IMR-90 (cell line): ENCODE measurements at regions not wholly inside any gene's neighbourhood (a gene's known extent, or its start where the extent isn't known, plus 50 kb on each side); places are given as distances from the start of the nearest gene placed in this dataset.

Source experiments
- ATAC-seq: fragments of 200-7000 bp; cut with Tn5 transposase; 2 replicates; pipeline ENCODE4 v1.9.1; 2020; ENCODE audit warnings: low read depth, mild to moderate bottlenecking, moderate library complexity
- BruUV-seq: library from RNA; stranded (reverse); fragments of 400-500 nt; replicated peaks from 2 replicates; lab custom pipeline; 2021; lab: Mats Ljungman, UMichigan
- CTCF ChIA-PET: fragments of 300-600 bp; formaldehyde crosslinking; extraction: SDS; loops from one replicate; lab custom pipeline; 2021; ENCODE audit warnings: antibody characterized with exemption; lab: Yijun Ruan, JAX
- POLR2A ChIA-PET: fragments of 300-600 bp; sonication (Branson Sonifier 250); formaldehyde crosslinking; loops from one replicate; lab custom pipeline; 2022; ENCODE audit warnings: antibody characterized with exemption; ENCODE audit not compliant: unreplicated experiment; lab: Charles Lee
- DNase-seq: peaks from one replicate; pipeline ENCODE4 v3.0.0; 2013
- H2AFZ ChIP-seq: replicated peaks from 2 replicates; pipeline ENCODE3; 2013; ENCODE audit warnings: low read length, mild to moderate bottlenecking; ENCODE audit not compliant: poor library complexity
- H2AK5ac ChIP-seq: 2 replicates; pipeline ENCODE4 v1.6.1; 2013; ENCODE audit warnings: low read depth, low read length, inconsistent platforms
- H2AK9ac ChIP-seq: replicated peaks from 2 replicates; pipeline ENCODE3; 2013; ENCODE audit warnings: mild to moderate bottlenecking, low read depth, low read length, moderate library complexity; ENCODE audit not compliant: poor library complexity
- H2BK120ac ChIP-seq: 2 replicates; pipeline ENCODE4 v1.6.1; 2013; ENCODE audit warnings: low read depth, low read length, inconsistent platforms
- H2BK15ac ChIP-seq: 3 replicates; pipeline ENCODE4 v1.6.1; 2013; ENCODE audit warnings: low read depth, low read length, inconsistent platforms
- H2BK20ac ChIP-seq: 2 replicates; pipeline ENCODE4 v1.6.1; 2013; ENCODE audit warnings: low read depth, mild to moderate bottlenecking, inconsistent platforms, low read length, moderate library complexity
- H2BK5ac ChIP-seq: 2 replicates; pipeline ENCODE4 v1.6.1; 2013; ENCODE audit warnings: mild to moderate bottlenecking, low read depth, low read length, inconsistent platforms; ENCODE audit not compliant: poor library complexity, severe bottlenecking
- H3K14ac ChIP-seq: replicated peaks from 2 replicates; pipeline ENCODE4 v1.6.1; 2013; ENCODE audit warnings: low read depth, low read length, inconsistent platforms
- H3K18ac ChIP-seq: 2 replicates; pipeline ENCODE4 v1.6.1; 2013; ENCODE audit warnings: low read depth, low read length, control low read depth
- H3K23ac ChIP-seq: 2 replicates; pipeline ENCODE4 v1.6.1; 2013; ENCODE audit warnings: low read depth, low read length, inconsistent platforms
- H3K27ac ChIP-seq: 2 replicates; pipeline ENCODE4 v1.5.1; 2013; ENCODE audit warnings: mild to moderate bottlenecking, control low read depth, low read length; ENCODE audit not compliant: insufficient read depth
- H3K27me3 ChIP-seq: 2 replicates; pipeline ENCODE4 v1.6.1; 2013; ENCODE audit warnings: low read length; ENCODE audit not compliant: control insufficient read depth, insufficient read depth
- H3K36me3 ChIP-seq: 2 replicates; pipeline ENCODE4 v1.6.1; 2013; ENCODE audit warnings: low read length, mixed read lengths; ENCODE audit not compliant: control insufficient read depth, insufficient read depth
- H3K4ac ChIP-seq: 2 replicates; pipeline ENCODE4 v1.6.1; 2013; ENCODE audit warnings: low read depth, low read length, inconsistent platforms
- H3K4me1 ChIP-seq: 2 replicates; pipeline ENCODE4 v1.6.1; 2013; ENCODE audit warnings: low read length, mixed read lengths; ENCODE audit not compliant: control insufficient read depth, insufficient read depth
- H3K4me2 ChIP-seq: 2 replicates; pipeline ENCODE4 v1.6.1; 2013; ENCODE audit warnings: low read depth, mild to moderate bottlenecking, control low read depth, low read length, moderate library complexity
- H3K4me3 ChIP-seq: 2 replicates; pipeline ENCODE4 v1.5.1; 2013; ENCODE audit warnings: low read depth, mild to moderate bottlenecking, control low read depth, low read length, moderate library complexity; ENCODE audit not compliant: insufficient read depth
- H3K56ac ChIP-seq: 2 replicates; pipeline ENCODE4 v1.6.1; 2013; ENCODE audit warnings: low read length, inconsistent platforms; ENCODE audit not compliant: insufficient read depth; ENCODE audit errors: extremely low read depth
- H3K79me1 ChIP-seq, 2 experiments: 2 replicates each; pipeline ENCODE4 v1.6.1; 2013; ENCODE audit warnings: low read length in 2 of 2, inconsistent platforms in 1 of 2, low read depth in 1 of 2
- H3K9ac ChIP-seq: 2 replicates; pipeline ENCODE4 v1.6.1; 2013; ENCODE audit warnings: low read depth, low read length, control low read depth
- H3K9me1 ChIP-seq: 2 replicates; pipeline ENCODE4 v1.6.1; 2013; ENCODE audit warnings: low read length, inconsistent platforms; ENCODE audit not compliant: insufficient read depth
- H3K9me3 ChIP-seq: 2 replicates; pipeline ENCODE4 v1.6.1; 2013; ENCODE audit warnings: low read length; ENCODE audit not compliant: control insufficient read depth, insufficient read depth
- H4K20me1 ChIP-seq: 2 replicates; pipeline ENCODE4 v1.6.1; 2013; ENCODE audit warnings: low read length, inconsistent platforms; ENCODE audit not compliant: insufficient read depth
- H4K5ac ChIP-seq: 2 replicates; pipeline ENCODE4 v1.6.1; 2013; ENCODE audit warnings: mild to moderate bottlenecking, low read depth, low read length, control low read depth
- H4K8ac ChIP-seq, 2 experiments: 2 replicates each; pipeline ENCODE4 v1.6.1; 2013; ENCODE audit warnings: low read depth in 2 of 2, low read length in 2 of 2, control low read depth in 1 of 2, inconsistent platforms in 1 of 2
- H4K91ac ChIP-seq: 2 replicates; pipeline ENCODE4 v1.6.1; 2013; ENCODE audit warnings: low read depth, low read length, inconsistent platforms; ENCODE audit not compliant: insufficient read depth
- BHLHE40 ChIP-seq: fragments of 150-350 bp; IDR thresholded peaks from 2 replicates; pipeline ENCODE4 v1.6.1; 2016; ENCODE audit warnings: mild to moderate bottlenecking, low read depth, low read length
- CEBPB ChIP-seq: IDR thresholded peaks from 2 replicates; pipeline ENCODE4 v1.6.1; 2012; ENCODE audit warnings: low read depth, low read length, improper control_type of control experiment
- CHD1 ChIP-seq: IDR thresholded peaks from 2 replicates; pipeline ENCODE4 v1.6.1; 2012; ENCODE audit warnings: low read depth, low read length, improper control_type of control experiment
- CTCF ChIP-seq: conservative IDR thresholded peaks from 2 replicates; pipeline ENCODE4 v1.5.1; 2012; ENCODE audit warnings: mild to moderate bottlenecking, low read depth, low read length, improper control_type of control experiment
- ELK1 ChIP-seq: fragments of 150-350 bp; IDR thresholded peaks from 2 replicates; pipeline ENCODE4 v1.6.1; 2016; ENCODE audit warnings: low read depth, mild to moderate bottlenecking, low read length, moderate library complexity, borderline replicate concordance
- FOS ChIP-seq: fragments of 150-350 bp; IDR thresholded peaks from 2 replicates; pipeline ENCODE4 v1.6.1; 2016; ENCODE audit warnings: low read depth, low read length
- MAZ ChIP-seq: IDR thresholded peaks from 2 replicates; pipeline ENCODE4 v1.6.1; 2012; ENCODE audit warnings: low read depth, mild to moderate bottlenecking, low read length, improper control_type of control experiment, moderate library complexity, borderline replicate concordance
- MXI1 ChIP-seq: IDR thresholded peaks from 2 replicates; pipeline ENCODE4 v1.6.1; 2012; ENCODE audit warnings: low read depth, mild to moderate bottlenecking, low read length, moderate library complexity, borderline replicate concordance
- NFE2L2 ChIP-seq: fragments of 150-350 bp; IDR thresholded peaks from 2 replicates; pipeline ENCODE4 v1.6.1; 2016; ENCODE audit warnings: low read depth, mild to moderate bottlenecking, low read length
- POLR2A ChIP-seq: IDR thresholded peaks from 2 replicates; pipeline ENCODE4 v1.6.1; 2012; ENCODE audit warnings: mild to moderate bottlenecking, low read depth, low read length
- RAD21 ChIP-seq: IDR thresholded peaks from 2 replicates; pipeline ENCODE4 v1.6.1; 2012; ENCODE audit warnings: low read length, improper control_type of control experiment
- RCOR1 ChIP-seq: IDR thresholded peaks from 2 replicates; pipeline ENCODE4 v1.6.1; 2012; ENCODE audit warnings: mild to moderate bottlenecking, low read length, improper control_type of control experiment; ENCODE audit not compliant: insufficient replicate concordance
- RFX5 ChIP-seq: IDR thresholded peaks from 2 replicates; pipeline ENCODE4 v1.8.0; 2012; ENCODE audit warnings: low read depth, mild to moderate bottlenecking, low read length, moderate library complexity
- SMC3 ChIP-seq: fragments of 150-350 bp; IDR thresholded peaks from 2 replicates; pipeline ENCODE4 v1.6.1; 2016; ENCODE audit warnings: low read depth, mild to moderate bottlenecking, antibody characterized with exemption, low read length, moderate library complexity
- USF2 ChIP-seq: fragments of 150-350 bp; IDR thresholded peaks from 2 replicates; pipeline ENCODE4 v1.6.1; 2017; ENCODE audit warnings: mild to moderate bottlenecking, antibody characterized with exemption, low read length, low read depth
- WGBS, 2 experiments: methylation state at CpG; one replicate each; pipeline versions ENCODE4 v1.1.5 to v1.1.7; 2013; ENCODE audit warnings: missing lambda C conversion rate in 2 of 2; ENCODE audit not compliant: insufficient read length in 1 of 2; ENCODE audit errors: extremely low coverage in 2 of 2; 5-methylcytosine and 5-hydroxymethylcytosine counted together
- dilution Hi-C: fragments of 300-500 bp; cut with HindIII; formaldehyde crosslinking; loops from one replicate; pipeline ENCODE4 v1.14.3; 2018; ENCODE audit warnings: low sequenced_read_pairs; ENCODE audit not compliant: unreplicated experiment
- in situ Hi-C: fragments of 300-500 bp; cut with MboI; formaldehyde crosslinking; loops from 3 replicates; pipeline ENCODE4 v1.14.3; 2019; ENCODE audit warnings: low sequenced_read_pairs, inconsistent platforms, mixed read lengths
- intact Hi-C: fragments of 100-400 bp; cut with micrococcal nuclease; formaldehyde crosslinking; loops from 2 replicates; pipeline ENCODE4 v1.10.0; 2022

- Histone ChIP-seq H4K91ac (no peak overlapping the region), H2AFZ (no peak overlapping the region), H3K4me2 (no peak overlapping the region), H3K4me1 (no peaks in the 10 kb centered on the region), H3K56ac (no peak overlapping the region), H3K18ac (no peak overlapping the region), H3K79me1 (no peaks in the 10 kb centered on the region), H2AK5ac (no peak overlapping the region), H2BK20ac (no peak overlapping the region), H3K14ac (no peak overlapping the region), H2BK5ac (no peak overlapping the region), H3K9ac (no peak overlapping the region), H2BK15ac (no peak overlapping the region), H2AK9ac (no peak overlapping the region), H4K8ac (no peak overlapping the region), H3K4ac (no peak overlapping the region), H3K36me3 (no peaks in the 10 kb centered on the region), H3K23ac (no peak overlapping the region), H3K27me3 (no peaks in the 10 kb centered on the region), H3K27ac (no peak overlapping the region), H3K4me3 (no peak overlapping the region), H3K9me1 (no peaks in the 10 kb centered on the region), H2BK120ac (no peak overlapping the region), H3K9me3 (no peaks in the 10 kb centered on the region), H4K20me1 (no peaks in the 10 kb centered on the region), H4K5ac (no peak overlapping the region)
- CTCF ChIA-PET = interaction anchor here (0.6 kb wide), 1 partner anchor 1944 kb away, joined by 3 read pairs; no protein-coding TSS in a partner anchor
- no peak for DNase-seq
- ATAC-seq = no peak
- TF ChIP-seq MAZ = no peak
- TF ChIP-seq NFE2L2 = no peak
- TF ChIP-seq RFX5 = no peak
- TF ChIP-seq SMC3 = no peak
- no peak for TF ChIP-seq FOS
- TF ChIP-seq ELK1 = no peak
- TF ChIP-seq CHD1 = no peak
- TF ChIP-seq RAD21 = no peak
- TF ChIP-seq POLR2A = no peak
- no peak for TF ChIP-seq USF2
- no peak for TF ChIP-seq RCOR1
- no peak for TF ChIP-seq CTCF
- no peak for TF ChIP-seq CEBPB
- no peak for TF ChIP-seq MXI1
- TF ChIP-seq BHLHE40 = no peak
- in situ Hi-C loops = no loop called here
- intact Hi-C loops = no loop called here
- dilution Hi-C loops = no loop called here
- WGBS, 2 experiments = no CpG with 5 or more reads among the region's 3 CpGs
- no TSS peak for BruUV-seq
- POLR2A ChIA-PET = no interaction called here
Observed at GRCh38 chr13:78015782-78016181, 97.2 kb upstream of the EDNRB start.
